AG04450 (cell line): ENCODE measurements at regions not wholly inside any gene's neighbourhood (a gene's known extent, or its start where the extent isn't known, plus 50 kb on each side); places are given as distances from the start of the nearest gene placed in this dataset.

Source experiments
- CTCF ChIA-PET: fragments of 300-600, 350-600 bp; formaldehyde crosslinking; extraction: SDS; loops from one replicate; lab custom pipeline; 2022; ENCODE audit warnings: antibody characterized with exemption, inconsistent platforms; lab: Charles Lee
- POLR2A ChIA-PET: fragments of 350-600 bp; formaldehyde crosslinking; extraction: SDS; loops from one replicate; lab custom pipeline; 2021; ENCODE audit warnings: antibody characterized with exemption, inconsistent platforms; lab: Yijun Ruan, JAX
- DNase-seq: peaks from one replicate; pipeline ENCODE4 v3.0.0-alpha.2; 2011; ENCODE audit warnings: low read depth, low spot score
- H3K27ac ChIP-seq: one replicate; pipeline ENCODE4 v1.5.1; 2012; ENCODE audit warnings: low read depth, low read length, control low read depth
- H3K27me3 ChIP-seq: one replicate; pipeline ENCODE4 v1.6.0; 2012; ENCODE audit warnings: low read length; ENCODE audit not compliant: control insufficient read depth, insufficient read depth
- H3K4me3 ChIP-seq: 2 replicates; pipeline ENCODE4 v1.5.1; 2011; ENCODE audit warnings: mild to moderate bottlenecking, low read depth, low read length, control low read depth
- H3K9me3 ChIP-seq: 2 replicates; pipeline ENCODE4 v1.5.1; 2012; ENCODE audit warnings: low read length; ENCODE audit not compliant: control insufficient read depth, insufficient read depth
- CTCF ChIP-seq: IDR thresholded peaks from 2 replicates; pipeline ENCODE4 v1.5.1; 2011; ENCODE audit warnings: low read depth, low read length, control low read depth, inconsistent platforms

- TF ChIP-seq CTCF: no peak
- Histone ChIP-seq H3K27ac (no peak overlapping the region), H3K27me3 (no peaks in the 10 kb centered on the region), H3K9me3 (no peaks in the 10 kb centered on the region; the same call in 1 of the 2 replicates), H3K4me3 (no peak overlapping the region)
- DNase-seq: no peak
- ChIA-PET CTCF (no interaction called here), POLR2A (no interaction called here)
These were observed 452.1 kb upstream of the RPS6KA3 start for GRCh38 chrX:20718592-20719380.

GRCh38 chrX:20715176-20715575 is 448.5 kb upstream of the RPS6KA3 start:
- no peak for DNase-seq

GRCh38 chrX:20712811-20713210 is 446.1 kb upstream of the RPS6KA3 start:
- no peaks in the 10 kb centered on the region for H3K27me3 ChIP-seq
- no peak for DNase-seq
- TF ChIP-seq CTCF: no peak
- no peak overlapping the region for H3K27ac ChIP-seq
- ChIA-PET CTCF (no interaction called here), POLR2A (no interaction called here)
- H3K9me3 ChIP-seq: no peaks in the 10 kb centered on the region
- no peak overlapping the region for H3K4me3 ChIP-seq

More at GRCh38 chrX:20715176-20715575, 448.5 kb upstream of the RPS6KA3 start:
- Histone ChIP-seq H3K4me3 (no peak overlapping the region), H3K9me3 (no peaks in the 10 kb centered on the region), H3K27me3 (no peaks in the 10 kb centered on the region), H3K27ac (no peak overlapping the region)
- ChIA-PET POLR2A (no interaction called here), CTCF (no interaction called here)
- TF ChIP-seq CTCF: no peak

DNA sequence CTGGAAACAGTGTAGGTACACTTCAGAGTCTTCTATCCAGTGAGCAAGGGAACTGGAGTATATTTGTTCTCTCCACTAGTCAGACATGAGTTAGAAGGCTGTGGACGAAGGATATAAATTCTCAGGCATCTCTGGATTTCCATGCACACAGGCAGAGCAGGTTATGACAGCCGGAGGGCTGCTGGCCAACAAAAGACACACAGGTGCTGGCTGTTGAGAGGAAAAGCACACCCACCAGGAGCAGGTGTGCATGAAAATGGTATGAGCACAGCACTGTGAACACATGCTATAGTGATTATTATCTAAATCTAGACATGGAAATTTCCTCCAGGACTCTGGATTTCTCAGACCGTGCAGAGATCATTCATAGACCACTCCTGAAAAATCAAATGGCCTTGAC is 444.7 kb upstream of the RPS6KA3 start:
- Histone ChIP-seq H3K27ac (no peak overlapping the region), H3K27me3 (no peaks in the 10 kb centered on the region), H3K4me3 (no peak overlapping the region), H3K9me3 (no peaks in the 10 kb centered on the region)
- TF ChIP-seq CTCF: no peak
- ChIA-PET POLR2A (no interaction called here), CTCF (no interaction called here)
- no peak for DNase-seq

DNA sequence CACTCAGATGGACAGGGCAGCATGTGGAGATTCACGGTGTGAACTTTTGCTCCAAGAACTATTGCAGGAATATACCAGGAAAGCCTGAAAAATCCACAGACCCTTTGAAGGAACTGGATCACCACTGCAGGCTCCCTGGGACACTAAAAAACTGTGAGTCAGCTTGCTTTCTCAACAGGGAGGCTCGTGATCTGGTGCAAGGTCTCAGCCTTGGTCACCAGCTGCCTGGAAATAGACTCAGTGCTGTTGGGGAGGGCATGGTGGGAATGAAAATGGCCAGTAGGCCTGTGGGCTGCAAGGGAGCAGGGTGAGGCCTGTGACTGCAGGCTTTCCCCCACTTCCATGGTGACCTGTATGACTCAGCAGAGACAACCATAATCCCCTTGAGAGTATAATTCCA is 426.4 kb upstream of the RPS6KA3 start:
- POLR2A ChIA-PET: no interaction called here
- CTCF ChIA-PET: no interaction called here
- no peak overlapping the region for H3K27ac ChIP-seq
- no peak for TF ChIP-seq CTCF
- DNase-seq: no peak
- H3K27me3 ChIP-seq: no peaks in the 10 kb centered on the region
- no peaks in the 10 kb centered on the region for H3K9me3 ChIP-seq
- H3K4me3 ChIP-seq: no peak overlapping the region
